Gastrocnemius medialis (tissue), 4 donors: ENCODE measurements at regions not wholly inside any gene's neighbourhood (a gene's known extent, or its start where the extent isn't known, plus 50 kb on each side); places are given as distances from the start of the nearest gene placed in this dataset.
"Not testable (repeated sequence)": the region's sequence is repeated elsewhere in the genome, so short reads cannot be mapped to it uniquely, and the experiment has no call there.

ENCODE experiments used
- ATAC-seq, 2 donors: fragments of 150-250 bp; one replicate each; pipeline ENCODE4 v1.9.1; 2016
- DNase-seq, 2 donors: peaks; one replicate each; pipeline ENCODE4 v3.0.0-alpha.2; 2019
- H3K27ac ChIP-seq, 4 donors: fragments of 200-600 bp; sonication (generic); 1 replicate in 1 of 4; 2 replicates in 3 of 4; pipeline ENCODE4 v1.5.1; 2016 to 2018; ENCODE audit warnings: mild to moderate bottlenecking in 2 of 4, moderate library complexity in 1 of 4
- H3K27me3 ChIP-seq, 3 donors: fragments of 200-600 bp; sonication (generic) in 2 of 3; 1 replicate in 1 of 3; 2 replicates in 2 of 3; pipeline versions ENCODE4 v1.5.1 to v1.6.0; 2016 to 2019; ENCODE audit warnings: mild to moderate bottlenecking in 1 of 3, moderate library complexity in 1 of 3
- H3K36me3 ChIP-seq, 2 donors: fragments of 200-600 bp; sonication (generic) in 1 of 2; one replicate each; pipeline ENCODE4 v1.5.1; 2017 to 2018
- H3K4me1 ChIP-seq, 2 donors: fragments of 200-600 bp; sonication (generic) in 1 of 2; one replicate each; pipeline ENCODE4 v1.5.1; 2016 to 2017; ENCODE audit warnings: mild to moderate bottlenecking in 2 of 2
- H3K4me3 ChIP-seq, 4 donors: fragments of 200-600 bp; sonication (generic) in 3 of 4; 1 replicate in 1 of 4; 2 replicates in 3 of 4; pipeline ENCODE4 v1.5.1; 2016 to 2019; ENCODE audit warnings: mild to moderate bottlenecking in 2 of 4
- H3K9me3 ChIP-seq, 3 donors: fragments of 200-600 bp; sonication (generic) in 2 of 3; 1 replicate in 1 of 3; 2 replicates in 2 of 3; pipeline ENCODE4 v1.5.1; 2016 to 2019
- POLR2A ChIP-seq, 2 donors: fragments of 450-650 bp; IDR thresholded peaks; one replicate each; pipeline ENCODE4 v1.6.1; 2017; ENCODE audit warnings: antibody characterized with exemption in 2 of 2, mild to moderate bottlenecking in 2 of 2, moderate library complexity in 2 of 2
- in situ Hi-C, 4 donors: fragments of 200-750 bp; cut with MboI; loops; one replicate each; pipeline versions ENCODE4 v1.15.0 to v1.8.0; 2017; ENCODE audit warnings: low sequenced_read_pairs in 4 of 4
- intact Hi-C: fragments of 100-400 bp; cut with DNase I; formaldehyde crosslinking; loops from one replicate; pipeline ENCODE4 v1.15.1; 2023; ENCODE audit warnings: low total_unique reads
- TF ChIP-seq, protein P1 (sequence below), 5 experiments: fragments of 450-650 bp in 3 of 5; fragments of 200-600 bp in 2 of 5; sonication (generic) in 2 of 5; IDR thresholded peaks in 4 of 5; conservative IDR thresholded peaks in 1 of 5; 1 replicate in 4 of 5; 2 replicates in 1 of 5; pipeline ENCODE4 v1.5.1; 2016 to 2019; ENCODE audit warnings: antibody characterized with exemption in 5 of 5, mild to moderate bottlenecking in 3 of 5, moderate library complexity in 3 of 5

DNA sequence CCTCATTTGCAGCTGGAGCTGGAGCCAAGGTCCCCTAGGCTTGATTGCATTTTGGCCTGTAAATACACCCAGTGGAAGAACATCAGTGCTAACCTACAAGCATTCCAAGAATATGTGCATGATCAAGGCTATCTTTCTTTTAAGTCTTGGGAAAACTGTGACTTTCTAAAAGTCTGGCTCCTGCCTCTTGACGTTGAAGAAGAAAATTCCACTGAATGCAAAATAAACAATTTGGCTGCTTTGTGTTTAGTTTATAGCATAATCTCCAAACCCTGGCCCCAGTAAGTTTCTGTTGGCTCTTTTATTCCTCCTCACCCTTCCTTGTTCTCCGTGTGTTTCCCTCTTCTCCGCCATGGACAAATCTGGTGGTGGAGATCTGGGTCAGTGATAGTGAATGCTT, 109.3 kb upstream of the TLE1 start:
- DNase-seq (no peak), ATAC-seq (no peak)
- Histone ChIP-seq H3K4me1 (no peaks in the 10 kb centered on the region), H3K27ac (no peak overlapping the region), H3K36me3 (no peaks in the 10 kb centered on the region), H3K9me3 (no peaks in the 10 kb centered on the region), H3K4me3 (no peak overlapping the region), H3K27me3 (no peaks in the 10 kb centered on the region)
- TF ChIP-seq, protein P1, sequence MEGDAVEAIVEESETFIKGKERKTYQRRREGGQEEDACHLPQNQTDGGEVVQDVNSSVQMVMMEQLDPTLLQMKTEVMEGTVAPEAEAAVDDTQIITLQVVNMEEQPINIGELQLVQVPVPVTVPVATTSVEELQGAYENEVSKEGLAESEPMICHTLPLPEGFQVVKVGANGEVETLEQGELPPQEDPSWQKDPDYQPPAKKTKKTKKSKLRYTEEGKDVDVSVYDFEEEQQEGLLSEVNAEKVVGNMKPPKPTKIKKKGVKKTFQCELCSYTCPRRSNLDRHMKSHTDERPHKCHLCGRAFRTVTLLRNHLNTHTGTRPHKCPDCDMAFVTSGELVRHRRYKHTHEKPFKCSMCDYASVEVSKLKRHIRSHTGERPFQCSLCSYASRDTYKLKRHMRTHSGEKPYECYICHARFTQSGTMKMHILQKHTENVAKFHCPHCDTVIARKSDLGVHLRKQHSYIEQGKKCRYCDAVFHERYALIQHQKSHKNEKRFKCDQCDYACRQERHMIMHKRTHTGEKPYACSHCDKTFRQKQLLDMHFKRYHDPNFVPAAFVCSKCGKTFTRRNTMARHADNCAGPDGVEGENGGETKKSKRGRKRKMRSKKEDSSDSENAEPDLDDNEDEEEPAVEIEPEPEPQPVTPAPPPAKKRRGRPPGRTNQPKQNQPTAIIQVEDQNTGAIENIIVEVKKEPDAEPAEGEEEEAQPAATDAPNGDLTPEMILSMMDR (IDR thresholded peaks at IDR 0.05 in 4 of 5, conservative IDR thresholded peaks at IDR 0.05 in 1 of 5), result no peak
- no peak for TF ChIP-seq POLR2A (IDR thresholded peaks at IDR 0.05)
- intact Hi-C loops (no loop called here), in situ Hi-C loops (no loop called here)

GRCh38 chr9:81801190-81801589, 111.8 kb upstream of the TLE1 start:
- TF ChIP-seq POLR2A (IDR thresholded peaks at IDR 0.05), result no peak
- TF ChIP-seq, protein P1 (IDR thresholded peaks at IDR 0.05 in 4 of 5, conservative IDR thresholded peaks at IDR 0.05 in 1 of 5), result no peak
- in situ Hi-C loops, result no loop called here
- Histone ChIP-seq H3K4me1 (no peaks in the 10 kb centered on the region), H3K27me3 (no peaks in the 10 kb centered on the region), H3K36me3 (no peaks in the 10 kb centered on the region), H3K27ac (no peak overlapping the region), H3K4me3 (no peak overlapping the region), H3K9me3 (no peaks in the 10 kb centered on the region)
- ATAC-seq, result no peak
- intact Hi-C loops, result no loop called here
- DNase-seq, result no peak

DNA sequence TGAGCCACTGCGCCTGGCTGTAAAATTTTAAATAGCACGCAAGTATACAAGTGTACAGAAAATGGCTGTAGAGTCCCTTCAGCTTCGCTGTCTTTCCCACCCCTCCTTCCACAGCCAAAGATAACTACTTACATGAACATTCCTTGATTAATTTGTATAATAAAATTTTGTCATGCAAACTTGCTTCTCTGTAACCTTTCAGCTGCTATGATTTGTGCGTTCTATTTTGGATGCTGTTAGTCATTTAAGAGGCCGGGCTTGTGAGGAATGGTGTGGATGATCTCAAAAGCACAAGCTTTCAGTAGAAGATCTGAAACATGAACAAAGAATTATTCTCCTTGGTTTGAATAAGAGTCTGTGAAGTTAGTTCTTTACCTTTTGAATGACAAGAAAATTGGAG, 115.0 kb upstream of the TLE1 start:
- Histone ChIP-seq H3K27me3 (no peaks in the 10 kb centered on the region), H3K36me3 (no peaks in the 10 kb centered on the region), H3K4me1 (no peaks in the 10 kb centered on the region), H3K4me3 (no peak overlapping the region), H3K9me3 (no peaks in the 10 kb centered on the region), H3K27ac (no peak overlapping the region)
- intact Hi-C loops, result no loop called here
- no peak for ATAC-seq
- TF ChIP-seq, protein P1 (IDR thresholded peaks at IDR 0.05 in 4 of 5, conservative IDR thresholded peaks at IDR 0.05 in 1 of 5), result no peak
- TF ChIP-seq POLR2A (IDR thresholded peaks at IDR 0.05), result no peak
- in situ Hi-C loops, result no loop called here
- no peak for DNase-seq

- H3K27ac ChIP-seq, intact Hi-C loops, H3K36me3 ChIP-seq, H3K27me3 ChIP-seq, H3K9me3 ChIP-seq, DNase-seq, in situ Hi-C loops, ATAC-seq, H3K4me3 ChIP-seq: not testable (repeated sequence)
- H3K4me1 ChIP-seq, result peaks cover 12 to 15% of the 10 kb centered on the region in 2 donors
These were observed 116.5 kb upstream of the SPATA31D4 start for GRCh38 chr9:81811688-81812087.

GRCh38 chr9:81814401-81814793, 113.8 kb upstream of the SPATA31D4 start:
- intact Hi-C loops, result no loop called here
- H3K27ac ChIP-seq, result no peak overlapping the region
- TF ChIP-seq POLR2A (IDR thresholded peaks at IDR 0.05), result no peak

DNA sequence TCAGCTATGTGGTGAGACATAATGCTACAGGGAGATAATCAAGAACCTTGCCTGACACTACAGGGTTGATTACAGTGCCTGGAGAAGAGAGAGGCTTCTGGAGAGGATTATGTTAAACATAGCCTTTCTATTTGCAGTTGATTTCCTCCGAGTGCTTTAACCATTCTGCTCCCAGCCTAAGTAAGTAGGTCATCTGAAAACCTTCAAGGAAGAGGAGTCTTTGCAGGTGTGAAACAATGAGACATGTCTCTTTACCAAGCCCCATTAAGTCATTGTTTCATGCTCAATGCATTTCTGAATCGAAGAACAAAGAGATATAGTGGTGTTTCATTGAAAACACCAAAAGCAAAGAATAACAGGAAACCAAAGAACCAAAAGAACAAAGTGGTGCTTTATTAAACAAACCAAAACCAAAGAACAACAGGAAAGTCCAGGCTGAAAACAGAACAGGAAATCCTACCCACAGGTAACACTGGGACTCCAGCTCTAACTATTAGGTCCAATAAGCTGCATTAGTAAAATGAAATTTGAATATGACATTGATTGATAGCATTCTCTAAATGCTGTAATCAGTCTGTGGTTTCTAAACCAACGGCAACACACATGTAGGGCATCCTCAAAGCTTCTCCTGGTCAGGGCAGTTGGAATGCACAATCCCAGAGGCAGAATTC, 113.3 kb upstream of the SPATA31D4 start:
- H3K9me3 ChIP-seq, result no peaks in the 10 kb centered on the region
- H3K4me1 ChIP-seq, result peaks cover 12 to 15% of the 10 kb centered on the region in 2 donors
- H3K4me3 ChIP-seq, result no peak overlapping the region
- intact Hi-C loops (no loop called here), in situ Hi-C loops (no loop called here)
- no peak overlapping the region for H3K27ac ChIP-seq
- no peak for DNase-seq
- H3K36me3 ChIP-seq, result no peaks in the 10 kb centered on the region
- no peak for ATAC-seq
- no peaks in the 10 kb centered on the region for H3K27me3 ChIP-seq
- no peak for TF ChIP-seq POLR2A (IDR thresholded peaks at IDR 0.05)
- TF ChIP-seq, protein P1 (IDR thresholded peaks at IDR 0.05 in 4 of 5, conservative IDR thresholded peaks at IDR 0.05 in 1 of 5), result no peak

More at GRCh38 chr9:81814401-81814793, 113.8 kb upstream of the SPATA31D4 start:
- DNase-seq (no peak), ATAC-seq (no peak)
- H3K4me1 ChIP-seq, result peaks cover 12 to 15% of the 10 kb centered on the region in 2 donors
- H3K36me3 ChIP-seq, result no peaks in the 10 kb centered on the region
- H3K9me3 ChIP-seq, result no peaks in the 10 kb centered on the region
- H3K27me3 ChIP-seq, result no peaks in the 10 kb centered on the region
- in situ Hi-C loops, result no loop called here
- H3K4me3 ChIP-seq, result no peak overlapping the region
